ENCODE measurements at regions not wholly inside any gene's neighbourhood (a gene's known extent, or its start where the extent isn't known, plus 50 kb on each side); places are given as distances from the start of the nearest gene placed in this dataset.

GRCh38 chr1:95876276-95876675, 642.3 kb downstream of the RWDD3 start:
- Mint-ChIP-seq H3K4me1 (no peaks in the 10 kb centered on the region), H3K4me3 (no peak overlapping the region), H3K27ac (no peak overlapping the region), H3K27me3 (ENCODE audit: low read depth in 2 of 2) (no peaks in the 10 kb centered on the region), H3K9me3 (peaks cover 8 to 21% of the 10 kb centered on the region in 2 donors), H3K36me3 (no peaks in the 10 kb centered on the region)
- Histone ChIP-seq H3K4me1 (ENCODE audit: control insufficient read depth, insufficient read depth, low read length) (no peaks in the 10 kb centered on the region), H3K27me3 (ENCODE audit: control insufficient read depth, insufficient read depth, low read length) (no peaks in the 10 kb centered on the region), H3K36me3 (ENCODE audit: control insufficient read depth, insufficient read depth, low read length) (no peaks in the 10 kb centered on the region), H3K9me3 (ENCODE audit: control insufficient read depth, insufficient read depth, low read length) (peaks cover 2% of the 10 kb centered on the region), H3K4me3 (ENCODE audit: low read length) (no peak overlapping the region), H3K27ac (ENCODE audit: low read length) (no peak overlapping the region)
- ATAC-seq (no peak), DNase-seq (no peak)
- intact Hi-C loops (cut with micrococcal nuclease) = no loop called here
- 90% methylated on average over 5 of the region's 5 CpGs for WGBS (ENCODE audit: insufficient coverage)
- TF ChIP-seq CTCF (IDR thresholded peaks at IDR 0.05) = no peak

GRCh38 chr1:95879498-95880050, 645.6 kb downstream of the RWDD3 start:
- H3K4me3 Mint-ChIP-seq = no peak overlapping the region
- H3K27me3 Mint-ChIP-seq (ENCODE audit: low read depth in 2 of 2) = no peaks in the 10 kb centered on the region
- H3K27ac Mint-ChIP-seq = no peak overlapping the region
- H3K4me1 Mint-ChIP-seq = no peaks in the 10 kb centered on the region
- 84% methylated on average over 3 of the region's 3 CpGs for WGBS (ENCODE audit: insufficient coverage)
- Histone ChIP-seq H3K36me3 (ENCODE audit: control insufficient read depth, insufficient read depth, low read length) (no peaks in the 10 kb centered on the region), H3K27me3 (ENCODE audit: control insufficient read depth, insufficient read depth, low read length) (no peaks in the 10 kb centered on the region), H3K9me3 (ENCODE audit: control insufficient read depth, insufficient read depth, low read length) (peaks cover 2% of the 10 kb centered on the region), H3K4me3 (ENCODE audit: low read length) (no peak overlapping the region), H3K27ac (ENCODE audit: low read length) (no peak overlapping the region), H3K4me1 (ENCODE audit: control insufficient read depth, insufficient read depth, low read length) (no peaks in the 10 kb centered on the region)
- peaks cover 13 to 26% of the 10 kb centered on the region in 2 donors for H3K9me3 Mint-ChIP-seq
- TF ChIP-seq CTCF (IDR thresholded peaks at IDR 0.05) = no peak
- DNase-seq (no peak), ATAC-seq (no peak)
- no peaks in the 10 kb centered on the region for H3K36me3 Mint-ChIP-seq
- intact Hi-C loops (cut with micrococcal nuclease) = no loop called here

- no peaks in the 10 kb centered on the region for H3K27me3 Mint-ChIP-seq (ENCODE audit: low read depth in 2 of 2)
- no peaks in the 10 kb centered on the region for H3K4me1 Mint-ChIP-seq
- no peak overlapping the region for H3K4me3 ChIP-seq (ENCODE audit: low read length)
- no peak overlapping the region for H3K27ac Mint-ChIP-seq
- H3K27me3 ChIP-seq (ENCODE audit: control insufficient read depth, insufficient read depth, low read length) = no peaks in the 10 kb centered on the region
- H3K4me3 Mint-ChIP-seq = no peak overlapping the region
- no peaks in the 10 kb centered on the region for H3K36me3 ChIP-seq (ENCODE audit: control insufficient read depth, insufficient read depth, low read length)
- no peak for ATAC-seq
- no peaks in the 10 kb centered on the region for H3K4me1 ChIP-seq (ENCODE audit: control insufficient read depth, insufficient read depth, low read length)
- no peak for TF ChIP-seq CTCF (IDR thresholded peaks at IDR 0.05)
- H3K27ac ChIP-seq (ENCODE audit: low read length) = no peak overlapping the region
- intact Hi-C loops (cut with micrococcal nuclease) = no loop called here
- H3K36me3 Mint-ChIP-seq = no peaks in the 10 kb centered on the region
- DNase-seq = no peak
- WGBS (ENCODE audit: insufficient coverage) = 53% methylated on average over 5 of the region's 5 CpGs
- peaks cover 14 to 18% of the 10 kb centered on the region in 2 donors for H3K9me3 Mint-ChIP-seq
- H3K9me3 ChIP-seq (ENCODE audit: control insufficient read depth, insufficient read depth, low read length) = peaks cover 4% of the 10 kb centered on the region
Observed at GRCh38 chr1:95888941-95889390, 655.0 kb downstream of the RWDD3 start.

GRCh38 chr1:95889400-95889799, 655.4 kb downstream of the RWDD3 start:
- peaks cover 14 to 18% of the 10 kb centered on the region in 2 donors for H3K9me3 Mint-ChIP-seq
- no peak overlapping the region for H3K4me3 Mint-ChIP-seq
- no peak overlapping the region for H3K27ac Mint-ChIP-seq
- no peak for TF ChIP-seq CTCF (IDR thresholded peaks at IDR 0.05)
- H3K4me3 ChIP-seq (ENCODE audit: low read length) = no peak overlapping the region
- ATAC-seq = no peak
- H3K4me1 ChIP-seq (ENCODE audit: control insufficient read depth, insufficient read depth, low read length) = no peaks in the 10 kb centered on the region
- H3K9me3 ChIP-seq (ENCODE audit: control insufficient read depth, insufficient read depth, low read length) = peaks cover 4% of the 10 kb centered on the region
- DNase-seq = no peak
- H3K36me3 Mint-ChIP-seq = no peaks in the 10 kb centered on the region
- 78% methylated on average over 3 of the region's 3 CpGs for WGBS (ENCODE audit: insufficient coverage)
- no peaks in the 10 kb centered on the region for H3K27me3 Mint-ChIP-seq (ENCODE audit: low read depth in 2 of 2)
- no peaks in the 10 kb centered on the region for H3K27me3 ChIP-seq (ENCODE audit: control insufficient read depth, insufficient read depth, low read length)
- intact Hi-C loops (cut with micrococcal nuclease) = no loop called here
- H3K27ac ChIP-seq (ENCODE audit: low read length) = no peak overlapping the region
- H3K36me3 ChIP-seq (ENCODE audit: control insufficient read depth, insufficient read depth, low read length) = no peaks in the 10 kb centered on the region
- H3K4me1 Mint-ChIP-seq = no peaks in the 10 kb centered on the region
